Endodermal cell (in vitro differentiated cells): ENCODE measurements at regions not wholly inside any gene's neighbourhood (a gene's known extent, or its start where the extent isn't known, plus 50 kb on each side); places are given as distances from the start of the nearest gene placed in this dataset.

Source experiments
- DNase-seq: peaks from one replicate; pipeline ENCODE4 v3.0.0-alpha.2; 2017
- H3K27ac ChIP-seq: 2 replicates; pipeline ENCODE4 v1.5.1; 2013; ENCODE audit warnings: mild to moderate bottlenecking, low read depth, low read length, moderate library complexity
- H3K27me3 ChIP-seq: 2 replicates; pipeline ENCODE4 v1.6.1; 2013; ENCODE audit warnings: mild to moderate bottlenecking, low read length, moderate library complexity; ENCODE audit not compliant: insufficient read depth, control insufficient read depth, poor library complexity, severe bottlenecking
- H3K36me3 ChIP-seq: 2 replicates; pipeline ENCODE4 v1.7.0; 2013; ENCODE audit warnings: mild to moderate bottlenecking, low read length, moderate library complexity; ENCODE audit not compliant: control insufficient read depth, insufficient read depth
- H3K4me1 ChIP-seq: one replicate; pipeline ENCODE4 v1.7.0; 2013; ENCODE audit warnings: low read length; ENCODE audit not compliant: control insufficient read depth, insufficient read depth
- H3K4me3 ChIP-seq: 2 replicates; pipeline ENCODE4 v1.5.1; 2013; ENCODE audit warnings: mild to moderate bottlenecking, low read length, moderate library complexity
- H3K9ac ChIP-seq: 2 replicates; pipeline ENCODE4 v1.6.1; 2013; ENCODE audit warnings: mild to moderate bottlenecking, low read length, moderate library complexity; ENCODE audit not compliant: poor library complexity, severe bottlenecking; ENCODE audit errors: extremely low read depth
- H3K9me3 ChIP-seq: 2 replicates; pipeline ENCODE4 v1.6.1; 2013; ENCODE audit warnings: mild to moderate bottlenecking, low read length, moderate library complexity; ENCODE audit not compliant: control insufficient read depth
- H3K27ac Mint-ChIP-seq: 2 replicates; pipeline ENCODE4 v1.8.0; 2020; ENCODE audit warnings: mixed read lengths
- H3K27me3 Mint-ChIP-seq: 2 replicates; pipeline ENCODE4 v1.8.0; 2021; ENCODE audit warnings: mild to moderate bottlenecking, mixed read lengths; ENCODE audit not compliant: insufficient read depth
- H3K36me3 Mint-ChIP-seq: 2 replicates; pipeline ENCODE4 v1.8.0; 2020; ENCODE audit warnings: low read depth, mixed read lengths
- H3K4me1 Mint-ChIP-seq: 2 replicates; pipeline ENCODE4 v1.8.0; 2020; ENCODE audit warnings: mixed read lengths
- H3K4me3 Mint-ChIP-seq: 2 replicates; pipeline ENCODE4 v1.8.0; 2020; ENCODE audit warnings: mild to moderate bottlenecking, moderate library complexity, mixed read lengths
- H3K9me3 Mint-ChIP-seq: 2 replicates; pipeline ENCODE4 v1.8.0; 2020; ENCODE audit warnings: mild to moderate bottlenecking, mixed read lengths
- WGBS, 2 experiments: methylation state at CpG; one replicate each; pipeline versions ENCODE4 v1.1.5 to v1.1.7; 2013; ENCODE audit warnings: missing lambda C conversion rate in 2 of 2, mixed read lengths in 1 of 2; ENCODE audit not compliant: insufficient coverage in 1 of 2, insufficient read length in 1 of 2; 5-methylcytosine and 5-hydroxymethylcytosine counted together
- TF ChIP-seq, protein P1 (sequence below): fragments of 200-600 bp; sonication (generic); conservative IDR thresholded peaks from 2 replicates; pipeline ENCODE4 v1.5.0; 2021; ENCODE audit warnings: antibody characterized with exemption, mild to moderate bottlenecking

DNA sequence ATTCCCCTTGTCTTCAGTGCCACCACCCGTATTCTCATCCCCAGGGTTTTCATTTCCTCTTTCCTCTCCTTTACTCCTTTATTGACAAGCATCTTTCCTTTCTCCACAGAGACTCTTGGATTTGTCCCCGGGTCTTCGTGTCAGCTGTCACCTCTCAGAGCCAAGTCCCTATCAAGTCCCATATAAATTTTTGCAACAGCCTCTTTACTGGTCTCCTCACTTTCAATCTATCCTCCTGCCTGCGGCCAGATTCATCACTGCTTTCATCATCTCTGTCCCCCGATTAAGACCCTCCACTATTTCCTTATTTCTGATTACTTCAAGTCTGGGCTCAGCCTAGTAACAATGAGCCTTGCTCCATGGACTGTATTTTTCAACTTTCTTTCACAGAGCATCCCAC is 113.8 kb downstream of the CTAGE1 start:
- H3K36me3 Mint-ChIP-seq: no peaks in the 10 kb centered on the region
- H3K27ac ChIP-seq: no peak overlapping the region
- H3K9ac ChIP-seq: no peak overlapping the region
- no peak for DNase-seq
- no peaks in the 10 kb centered on the region for H3K4me1 ChIP-seq
- H3K4me3 ChIP-seq: no peak overlapping the region
- H3K4me1 Mint-ChIP-seq: peaks cover 1% of the 10 kb centered on the region
- 91% methylated on average over 5 of the region's 5 CpGs for WGBS, 2 experiments
- no peak overlapping the region for H3K27ac Mint-ChIP-seq
- H3K36me3 ChIP-seq: no peaks in the 10 kb centered on the region
- H3K27me3 ChIP-seq: peaks cover 27% of the 10 kb centered on the region
- TF ChIP-seq, protein P1, sequence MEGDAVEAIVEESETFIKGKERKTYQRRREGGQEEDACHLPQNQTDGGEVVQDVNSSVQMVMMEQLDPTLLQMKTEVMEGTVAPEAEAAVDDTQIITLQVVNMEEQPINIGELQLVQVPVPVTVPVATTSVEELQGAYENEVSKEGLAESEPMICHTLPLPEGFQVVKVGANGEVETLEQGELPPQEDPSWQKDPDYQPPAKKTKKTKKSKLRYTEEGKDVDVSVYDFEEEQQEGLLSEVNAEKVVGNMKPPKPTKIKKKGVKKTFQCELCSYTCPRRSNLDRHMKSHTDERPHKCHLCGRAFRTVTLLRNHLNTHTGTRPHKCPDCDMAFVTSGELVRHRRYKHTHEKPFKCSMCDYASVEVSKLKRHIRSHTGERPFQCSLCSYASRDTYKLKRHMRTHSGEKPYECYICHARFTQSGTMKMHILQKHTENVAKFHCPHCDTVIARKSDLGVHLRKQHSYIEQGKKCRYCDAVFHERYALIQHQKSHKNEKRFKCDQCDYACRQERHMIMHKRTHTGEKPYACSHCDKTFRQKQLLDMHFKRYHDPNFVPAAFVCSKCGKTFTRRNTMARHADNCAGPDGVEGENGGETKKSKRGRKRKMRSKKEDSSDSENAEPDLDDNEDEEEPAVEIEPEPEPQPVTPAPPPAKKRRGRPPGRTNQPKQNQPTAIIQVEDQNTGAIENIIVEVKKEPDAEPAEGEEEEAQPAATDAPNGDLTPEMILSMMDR: no peak
- no peak overlapping the region for H3K4me3 Mint-ChIP-seq
- peaks cover 7% of the 10 kb centered on the region for H3K9me3 ChIP-seq
- H3K27me3 Mint-ChIP-seq: peaks cover 18% of the 10 kb centered on the region
- peaks cover 2% of the 10 kb centered on the region for H3K9me3 Mint-ChIP-seq

DNA sequence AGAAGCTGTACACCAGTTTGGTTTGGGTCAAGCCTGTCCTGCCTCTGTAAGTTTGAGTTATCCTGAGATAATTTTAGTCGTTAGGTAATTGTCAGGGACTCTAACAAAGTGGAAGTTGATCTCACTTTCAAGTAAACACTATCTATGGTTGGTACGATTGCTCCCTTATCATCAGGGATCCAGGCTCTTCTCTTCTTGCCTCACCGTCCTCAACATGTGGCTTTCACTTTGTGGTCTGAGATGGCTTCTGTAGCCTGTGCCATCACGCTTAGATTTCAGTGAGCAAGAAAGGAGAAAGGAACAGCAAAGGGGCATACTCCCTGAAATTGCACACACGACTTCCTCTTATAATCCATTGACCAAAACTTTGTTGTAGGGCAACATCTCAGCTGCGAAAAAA is 115.6 kb downstream of the CTAGE1 start:
- no peak for DNase-seq
- peaks cover 29% of the 10 kb centered on the region for H3K27me3 ChIP-seq
- WGBS, 2 experiments: 92% methylated on average over 6 of the region's 6 CpGs; no CpG with 5 or more reads in 1 of the 2 experiments
- H3K4me1 ChIP-seq: no peaks in the 10 kb centered on the region
- no peak overlapping the region for H3K27ac ChIP-seq
- H3K4me3 Mint-ChIP-seq: no peak overlapping the region
- no peak overlapping the region for H3K4me3 ChIP-seq
- H3K27ac Mint-ChIP-seq: no peak overlapping the region
- H3K4me1 Mint-ChIP-seq: peaks cover 1% of the 10 kb centered on the region
- H3K27me3 Mint-ChIP-seq: peaks cover 22% of the 10 kb centered on the region
- H3K36me3 ChIP-seq: no peaks in the 10 kb centered on the region
- peaks cover 2% of the 10 kb centered on the region for H3K9me3 Mint-ChIP-seq
- peaks cover 7% of the 10 kb centered on the region for H3K9me3 ChIP-seq
- H3K36me3 Mint-ChIP-seq: no peaks in the 10 kb centered on the region
- TF ChIP-seq, protein P1: no peak
- no peak overlapping the region for H3K9ac ChIP-seq

DNA sequence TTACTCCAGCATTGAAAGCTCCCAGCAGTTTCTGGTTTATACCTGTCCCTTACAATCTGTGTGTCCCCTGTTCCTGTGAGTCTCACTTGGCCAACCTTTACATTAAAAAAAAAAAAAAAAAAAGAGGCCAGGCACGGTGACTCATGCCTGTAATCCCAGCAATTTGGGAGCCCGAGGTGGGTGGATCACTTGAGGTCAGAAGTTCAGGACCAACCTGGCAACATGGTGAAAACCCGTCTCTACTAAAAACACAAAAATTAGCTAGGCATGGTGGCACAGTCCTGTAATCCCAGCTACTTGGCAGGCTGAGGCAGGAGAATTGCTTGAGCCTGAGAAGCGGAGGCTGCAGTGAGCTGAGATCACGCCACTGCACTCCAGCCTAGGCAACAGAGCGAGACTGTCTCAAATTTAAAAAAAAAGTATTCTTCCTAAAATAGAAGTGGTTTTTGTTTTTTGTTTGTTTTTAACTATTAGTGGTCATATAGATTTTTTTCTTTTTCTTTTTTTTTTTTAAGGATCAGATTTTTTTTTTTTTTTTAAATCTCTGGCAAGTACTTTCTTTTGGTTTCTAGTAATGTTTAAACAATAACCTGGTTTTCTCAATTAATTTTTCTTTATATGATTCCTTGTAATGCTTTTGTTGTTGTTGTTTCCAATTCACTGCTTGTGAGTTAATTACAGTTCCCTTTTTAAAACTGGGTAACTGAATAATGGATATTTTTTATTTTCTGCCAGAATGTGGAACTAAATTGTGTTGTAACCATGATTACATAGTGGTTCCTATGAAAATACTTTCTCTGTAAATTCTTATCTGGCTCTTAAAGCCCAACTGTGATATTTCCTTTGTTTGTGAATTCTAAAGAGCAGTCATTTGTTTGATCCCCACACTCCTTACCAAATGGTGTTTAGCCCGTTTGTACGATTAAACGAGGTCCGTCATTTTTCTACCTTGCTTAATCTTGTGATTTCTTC is 116.8 kb downstream of the CTAGE1 start:
- peaks cover 1% of the 10 kb centered on the region for H3K4me1 Mint-ChIP-seq
- no peak for DNase-seq
- no peaks in the 10 kb centered on the region for H3K9me3 Mint-ChIP-seq
- no peaks in the 10 kb centered on the region for H3K36me3 ChIP-seq
- peaks cover 41% of the 10 kb centered on the region for H3K27me3 ChIP-seq
- 70 to 74% methylated on average over 7 to 9 of the region's 10 CpGs for WGBS, 2 experiments
- H3K27me3 Mint-ChIP-seq: peaks cover 22% of the 10 kb centered on the region
- H3K36me3 Mint-ChIP-seq: no peaks in the 10 kb centered on the region
- TF ChIP-seq, protein P1: no peak
- no peak overlapping the region for H3K4me3 ChIP-seq
- H3K27ac Mint-ChIP-seq: no peak overlapping the region
- H3K9ac ChIP-seq: no peak overlapping the region
- no peaks in the 10 kb centered on the region for H3K4me1 ChIP-seq
- no peaks in the 10 kb centered on the region for H3K9me3 ChIP-seq
- no peak overlapping the region for H3K4me3 Mint-ChIP-seq
- no peak overlapping the region for H3K27ac ChIP-seq
